Progenitor cell of endocrine pancreas (in vitro differentiated cells): ENCODE measurements at regions not wholly inside any gene's neighbourhood (a gene's known extent, or its start where the extent isn't known, plus 50 kb on each side); places are given as distances from the start of the nearest gene placed in this dataset.
"Not testable (repeated sequence)": the region's sequence is repeated elsewhere in the genome, so short reads cannot be mapped to it uniquely, and the experiment has no call there.

Source experiments
- DNase-seq: peaks from one replicate; pipeline ENCODE4 v3.0.0; 2021; ENCODE audit warnings: low spot score; ENCODE audit not compliant: unreplicated experiment
- H3K27ac Mint-ChIP-seq: 2 replicates; pipeline ENCODE4 v1.8.0; 2021; ENCODE audit warnings: mild to moderate bottlenecking, moderate library complexity, mixed read lengths
- H3K27me3 Mint-ChIP-seq: 2 replicates; pipeline ENCODE4 v1.8.0; 2021; ENCODE audit warnings: mixed read lengths
- H3K36me3 Mint-ChIP-seq: 2 replicates; pipeline ENCODE4 v1.8.0; 2022; ENCODE audit warnings: mixed read lengths; ENCODE audit not compliant: insufficient read depth
- H3K4me1 Mint-ChIP-seq: 2 replicates; pipeline ENCODE4 v1.8.0; 2021; ENCODE audit warnings: low read depth, mixed read lengths
- H3K4me3 Mint-ChIP-seq: 2 replicates; pipeline ENCODE4 v1.8.0; 2021; ENCODE audit warnings: low read depth, mild to moderate bottlenecking, moderate library complexity, mixed read lengths
- H3K9me3 Mint-ChIP-seq: 2 replicates; pipeline ENCODE4 v1.8.0; 2021; ENCODE audit warnings: low read depth, mixed read lengths
- CTCF ChIP-seq: fragments of 200-600 bp; sonication (generic); IDR thresholded peaks from one replicate; pipeline ENCODE4 v1.5.0; 2021; ENCODE audit warnings: antibody characterized with exemption, mild to moderate bottlenecking; ENCODE audit not compliant: unreplicated experiment

DNA sequence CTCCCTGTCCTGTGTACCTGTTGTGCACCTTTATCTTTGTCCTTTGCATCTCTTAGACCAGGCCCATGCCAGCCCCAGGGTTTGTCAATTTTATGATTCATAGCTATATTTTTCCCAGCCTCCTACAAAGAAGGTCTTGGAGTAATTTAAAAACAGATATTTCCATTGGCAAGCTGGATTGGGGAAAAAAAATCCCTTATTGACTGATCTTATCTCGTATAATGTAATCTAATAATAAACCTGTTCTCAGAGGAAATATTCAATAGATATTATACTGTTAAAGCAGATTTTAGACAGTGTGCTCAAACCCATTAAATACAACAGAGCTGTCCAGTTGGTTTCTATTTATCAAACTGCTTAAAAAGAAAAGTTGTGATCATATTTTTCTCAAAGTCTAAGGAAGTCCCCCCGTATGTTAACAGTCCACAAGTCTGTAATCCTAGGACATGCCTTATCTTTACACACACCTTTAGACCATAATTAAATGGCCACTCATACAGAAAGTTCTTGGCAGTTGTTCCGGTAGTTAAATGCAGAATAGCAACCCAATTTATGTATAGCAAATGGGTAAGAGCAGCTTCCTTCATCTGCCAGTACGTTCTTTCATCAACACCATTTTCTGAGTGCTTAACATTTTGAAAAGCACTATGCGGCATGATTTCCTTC lies 700.9 kb upstream of the NR2F2 start:
- Mint-ChIP-seq H3K27me3 (no peaks in the 10 kb centered on the region), H3K27ac (no peak overlapping the region), H3K9me3 (peaks cover 4% of the 10 kb centered on the region), H3K4me1 (peaks cover 7% of the 10 kb centered on the region), H3K4me3 (no peak overlapping the region), H3K36me3 (no peaks in the 10 kb centered on the region)
- no peak for TF ChIP-seq CTCF
- no peak for DNase-seq

DNA sequence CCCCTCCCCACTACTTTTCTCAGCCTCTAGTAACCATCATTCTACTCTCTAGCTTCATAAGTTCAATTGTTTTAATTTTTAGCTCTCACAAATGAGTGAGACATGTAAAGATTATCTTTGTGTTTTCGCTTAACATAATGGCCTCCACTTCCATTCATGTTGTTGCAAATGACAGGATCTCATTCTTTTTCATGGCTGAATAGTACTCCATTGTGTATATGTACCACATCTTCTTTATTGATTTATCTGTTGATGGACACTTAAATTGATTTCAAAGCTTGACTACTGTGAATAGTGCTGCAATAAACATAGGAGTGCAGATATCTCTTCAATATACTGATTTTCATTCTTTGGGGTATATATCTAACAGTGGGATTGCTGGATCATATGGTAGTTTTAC lies 699.8 kb upstream of the NR2F2 start:
- Mint-ChIP-seq H3K9me3 (peaks cover 4% of the 10 kb centered on the region), H3K27me3 (no peaks in the 10 kb centered on the region), H3K36me3 (no peaks in the 10 kb centered on the region), H3K27ac (peak overlapping the region; percentile 54), H3K4me1 (peaks cover 3% of the 10 kb centered on the region), H3K4me3 (no peak overlapping the region)
- DNase-seq: no peak
- no peak for TF ChIP-seq CTCF

DNA sequence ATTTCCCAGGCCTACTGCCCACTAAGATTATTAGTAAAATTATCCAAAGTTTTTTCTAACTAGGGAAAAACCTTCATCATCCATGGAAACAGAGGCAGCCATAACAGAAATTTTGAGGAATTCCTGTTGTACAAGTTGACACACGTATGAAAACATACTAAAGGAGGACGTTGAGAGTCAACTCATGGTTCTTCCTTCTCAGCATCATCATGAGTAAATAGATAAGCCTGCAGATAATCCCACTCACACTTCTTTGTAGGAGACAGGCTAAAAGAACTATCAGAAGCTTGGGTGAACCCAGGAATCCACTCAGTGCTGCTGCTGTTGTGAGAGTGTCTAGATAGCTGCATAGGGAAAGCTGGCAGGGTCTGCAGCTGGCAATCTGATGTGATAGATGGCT lies 694.8 kb upstream of the NR2F2 start:
- Mint-ChIP-seq H3K9me3 (peaks cover 7% of the 10 kb centered on the region), H3K4me3 (no peak overlapping the region), H3K27ac (no peak overlapping the region), H3K4me1 (no peaks in the 10 kb centered on the region), H3K27me3 (no peaks in the 10 kb centered on the region), H3K36me3 (no peaks in the 10 kb centered on the region)
- no peak for TF ChIP-seq CTCF
- DNase-seq: no peak

DNA sequence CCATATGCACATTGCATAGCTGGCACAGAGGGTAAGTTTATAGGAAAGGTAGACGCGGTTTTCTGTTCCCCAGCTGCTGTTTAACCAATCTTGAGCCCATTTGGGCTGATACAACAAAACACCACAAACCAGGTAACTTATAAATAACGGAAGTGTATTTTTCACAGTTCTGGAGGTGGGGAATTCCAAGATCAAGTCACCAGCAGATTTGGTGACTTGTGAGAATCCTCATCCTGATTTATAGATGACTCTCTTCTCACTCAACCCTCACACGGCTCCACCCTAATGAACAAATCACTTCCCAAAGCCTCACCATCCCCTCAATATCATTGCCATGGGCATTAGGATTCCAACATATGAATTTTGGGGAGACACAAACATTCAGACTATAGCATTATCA lies 694.4 kb upstream of the NR2F2 start:
- H3K36me3 Mint-ChIP-seq: no peaks in the 10 kb centered on the region
- peaks cover 4% of the 10 kb centered on the region for H3K9me3 Mint-ChIP-seq
- H3K27ac Mint-ChIP-seq: no peak overlapping the region
- no peaks in the 10 kb centered on the region for H3K4me1 Mint-ChIP-seq
- TF ChIP-seq CTCF: no peak
- H3K27me3 Mint-ChIP-seq: no peaks in the 10 kb centered on the region
- no peak overlapping the region for H3K4me3 Mint-ChIP-seq
- DNase-seq: no peak

- not testable (repeated sequence) for H3K4me3 Mint-ChIP-seq, H3K9me3 Mint-ChIP-seq, H3K27me3 Mint-ChIP-seq, H3K36me3 Mint-ChIP-seq, H3K4me1 Mint-ChIP-seq, H3K27ac Mint-ChIP-seq, DNase-seq
Observed at GRCh38 chr15:95637234-95637633, 693.3 kb upstream of the NR2F2 start.

GRCh38 chr15:95639208-95639607 lies 691.3 kb upstream of the NR2F2 start:
- H3K4me1 Mint-ChIP-seq: no peaks in the 10 kb centered on the region
- TF ChIP-seq CTCF: no peak
- no peak overlapping the region for H3K4me3 Mint-ChIP-seq
- no peaks in the 10 kb centered on the region for H3K27me3 Mint-ChIP-seq
- no peaks in the 10 kb centered on the region for H3K36me3 Mint-ChIP-seq
- no peak overlapping the region for H3K27ac Mint-ChIP-seq
- H3K9me3 Mint-ChIP-seq: peaks cover 4% of the 10 kb centered on the region
- DNase-seq: no peak
